ENCODE measurements at regions not wholly inside any gene's neighbourhood (a gene's known extent, or its start where the extent isn't known, plus 50 kb on each side); places are given as distances from the start of the nearest gene placed in this dataset.
"Not testable (repeated sequence)": the region's sequence is repeated elsewhere in the genome, so short reads cannot be mapped to it uniquely, and the experiment has no call there.

- H3K9me3 ChIP-seq (ENCODE audit: control insufficient read depth, low read length); H3K27me3 ChIP-seq (ENCODE audit: control insufficient read depth, insufficient read depth); ATAC-seq; H3K4me3 ChIP-seq (ENCODE audit: low read length); H3K27ac ChIP-seq (ENCODE audit: low read length); DNase-seq; H3K4me1 ChIP-seq (ENCODE audit: control insufficient read depth, insufficient read depth, low read length); intact Hi-C loops (cut with DNase I): not testable (repeated sequence)
- 94% methylated on average over 4 of the region's 5 CpGs for WGBS
Observed at GRCh38 chr12:9543341-9543740, 64.4 kb downstream of the KLRB1 start.

- H3K27me3 ChIP-seq (ENCODE audit: control insufficient read depth, insufficient read depth); intact Hi-C loops (cut with DNase I); ATAC-seq; H3K9me3 ChIP-seq (ENCODE audit: control insufficient read depth, low read length); H3K4me1 ChIP-seq (ENCODE audit: control insufficient read depth, insufficient read depth, low read length); H3K27ac ChIP-seq (ENCODE audit: low read length); H3K4me3 ChIP-seq (ENCODE audit: low read length); DNase-seq: not testable (repeated sequence)
- 94% methylated on average over 2 of the region's 3 CpGs for WGBS
Observed at GRCh38 chr12:9542827-9543226, 64.9 kb downstream of the KLRB1 start.

- ATAC-seq; H3K4me1 ChIP-seq (ENCODE audit: control insufficient read depth, insufficient read depth, low read length); H3K27me3 ChIP-seq (ENCODE audit: control insufficient read depth, insufficient read depth); H3K27ac ChIP-seq (ENCODE audit: low read length); H3K4me3 ChIP-seq (ENCODE audit: low read length); H3K9me3 ChIP-seq (ENCODE audit: control insufficient read depth, low read length); DNase-seq; intact Hi-C loops (cut with DNase I): not testable (repeated sequence)
- WGBS: 94% methylated on average over 1 of the region's 1 CpG
Observed at GRCh38 chr12:9515925-9516324, 91.8 kb downstream of the KLRB1 start.

- H3K4me3 ChIP-seq (ENCODE audit: low read length); H3K4me1 ChIP-seq (ENCODE audit: control insufficient read depth, insufficient read depth, low read length); DNase-seq; ATAC-seq; H3K9me3 ChIP-seq (ENCODE audit: control insufficient read depth, low read length); H3K27me3 ChIP-seq (ENCODE audit: control insufficient read depth, insufficient read depth); intact Hi-C loops (cut with DNase I); H3K27ac ChIP-seq (ENCODE audit: low read length): not testable (repeated sequence)
- 89% methylated on average over 4 of the region's 5 CpGs for WGBS
Observed at GRCh38 chr12:9512695-9513094, 95.0 kb downstream of the KLRB1 start.

- H3K9me3 ChIP-seq (ENCODE audit: control insufficient read depth, low read length); H3K27ac ChIP-seq (ENCODE audit: low read length); H3K27me3 ChIP-seq (ENCODE audit: control insufficient read depth, insufficient read depth); H3K4me1 ChIP-seq (ENCODE audit: control insufficient read depth, insufficient read depth, low read length); DNase-seq; intact Hi-C loops (cut with DNase I); ATAC-seq; H3K4me3 ChIP-seq (ENCODE audit: low read length): not testable (repeated sequence)
- 100% methylated on average over 1 of the region's 1 CpG for WGBS
Observed at GRCh38 chr12:9510392-9511011, 97.2 kb downstream of the KLRB1 start.

GRCh38 chr12:9509464-9510161 is 98.1 kb downstream of the KLRB1 start:
- whole genome bisulfite sequencing: 33% methylated on average over 3 of the region's 3 CpGs
- peaks cover 1% of the 10 kb centered on the region for H3K4me1 ChIP-seq (ENCODE audit: control insufficient read depth, insufficient read depth, low read length)
- H3K9me3 ChIP-seq (ENCODE audit: control insufficient read depth, low read length): no peaks in the 10 kb centered on the region
- no peak overlapping the region for H3K27ac ChIP-seq (ENCODE audit: low read length)
- DNase-seq: peak in 1 of 3 donors; percentile 0
- H3K4me3 ChIP-seq (ENCODE audit: low read length): no peak overlapping the region
- H3K27me3 ChIP-seq (ENCODE audit: control insufficient read depth, insufficient read depth): no peaks in the 10 kb centered on the region
- intact Hi-C loops (cut with DNase I): no loop called here
- ATAC-seq: no peak

- no peak for DNase-seq
Observed at GRCh38 chr12:9506746-9507145, 101.0 kb downstream of the KLRB1 start.

GRCh38 chr12:9503384-9503783 is 104.3 kb downstream of the KLRB1 start:
- H3K4me1 ChIP-seq (ENCODE audit: control insufficient read depth, insufficient read depth, low read length); H3K27ac ChIP-seq (ENCODE audit: low read length); intact Hi-C loops (cut with DNase I); H3K9me3 ChIP-seq (ENCODE audit: control insufficient read depth, low read length); H3K4me3 ChIP-seq (ENCODE audit: low read length); DNase-seq; H3K27me3 ChIP-seq (ENCODE audit: control insufficient read depth, insufficient read depth); ATAC-seq: not testable (repeated sequence)
- WGBS: 95% methylated on average over 2 of the region's 2 CpGs

More at GRCh38 chr12:9506746-9507145, 101.0 kb downstream of the KLRB1 start:
- Histone ChIP-seq H3K27me3 (ENCODE audit: control insufficient read depth, insufficient read depth) (no peaks in the 10 kb centered on the region), H3K4me1 (ENCODE audit: control insufficient read depth, insufficient read depth, low read length) (peaks cover 1% of the 10 kb centered on the region), H3K4me3 (ENCODE audit: low read length) (no peak overlapping the region), H3K27ac (ENCODE audit: low read length) (no peak overlapping the region), H3K9me3 (ENCODE audit: control insufficient read depth, low read length) (no peaks in the 10 kb centered on the region)
- WGBS: 94% methylated on average over 1 of the region's 1 CpG
- no peak for ATAC-seq
- intact Hi-C loops (cut with DNase I): no loop called here

GRCh38 chr12:9502845-9503244 is 104.9 kb downstream of the KLRB1 start:
- H3K27ac ChIP-seq (ENCODE audit: low read length); intact Hi-C loops (cut with DNase I); H3K27me3 ChIP-seq (ENCODE audit: control insufficient read depth, insufficient read depth); H3K4me1 ChIP-seq (ENCODE audit: control insufficient read depth, insufficient read depth, low read length); H3K9me3 ChIP-seq (ENCODE audit: control insufficient read depth, low read length); H3K4me3 ChIP-seq (ENCODE audit: low read length); DNase-seq; ATAC-seq: not testable (repeated sequence)
- 93% methylated on average over 1 of the region's 1 CpG for WGBS

- intact Hi-C loops (cut with DNase I); H3K27me3 ChIP-seq (ENCODE audit: control insufficient read depth, insufficient read depth); ATAC-seq; H3K4me3 ChIP-seq (ENCODE audit: low read length); H3K9me3 ChIP-seq (ENCODE audit: control insufficient read depth, low read length); H3K4me1 ChIP-seq (ENCODE audit: control insufficient read depth, insufficient read depth, low read length); H3K27ac ChIP-seq (ENCODE audit: low read length); DNase-seq: not testable (repeated sequence)
Observed at GRCh38 chr12:9493325-9493724, 114.4 kb downstream of the KLRB1 start.

GRCh38 chr12:9481289-9481688 is 126.4 kb downstream of the KLRB1 start:
- intact Hi-C loops (cut with DNase I); H3K27ac ChIP-seq (ENCODE audit: low read length); DNase-seq; H3K9me3 ChIP-seq (ENCODE audit: control insufficient read depth, low read length); ATAC-seq; H3K27me3 ChIP-seq (ENCODE audit: control insufficient read depth, insufficient read depth); H3K4me3 ChIP-seq (ENCODE audit: low read length); H3K4me1 ChIP-seq (ENCODE audit: control insufficient read depth, insufficient read depth, low read length): not testable (repeated sequence)
- WGBS: 96% methylated on average over 3 of the region's 3 CpGs
